ENCODE measurements at regions not wholly inside any gene's neighbourhood (a gene's known extent, or its start where the extent isn't known, plus 50 kb on each side); places are given as distances from the start of the nearest gene placed in this dataset.

GRCh38 chr3:28012830-28013229 lies 228.6 kb upstream of the CMC1 start:
- no peak overlapping the region for H3K4me3 ChIP-seq (ENCODE audit: low read depth, low read length)
- H3K27me3 ChIP-seq (ENCODE audit: control insufficient read depth, insufficient read depth, low read length) = no peaks in the 10 kb centered on the region
- no peaks in the 10 kb centered on the region for H3K36me3 ChIP-seq (ENCODE audit: control insufficient read depth, insufficient read depth, low read length)
- TF ChIP-seq CTCF (IDR thresholded peaks at IDR 0.05; ENCODE audit: insufficient read depth, low read length, poor library complexity, severe bottlenecking) = no peak
- no peak for DNase-seq (ENCODE audit: low read depth)

- TF ChIP-seq CTCF (IDR thresholded peaks at IDR 0.05; ENCODE audit: insufficient read depth, low read length, poor library complexity, severe bottlenecking) = no peak
- no peak for DNase-seq (ENCODE audit: low read depth)
- Histone ChIP-seq H3K36me3 (ENCODE audit: control insufficient read depth, insufficient read depth, low read length) (no peaks in the 10 kb centered on the region), H3K27me3 (ENCODE audit: control insufficient read depth, insufficient read depth, low read length) (no peaks in the 10 kb centered on the region), H3K4me3 (ENCODE audit: low read depth, low read length) (no peak overlapping the region)
These were observed 227.4 kb upstream of the CMC1 start for GRCh38 chr3:28013864-28014473.

- H3K4me3 ChIP-seq (ENCODE audit: low read depth, low read length) = no peak overlapping the region
- no peak for TF ChIP-seq CTCF (IDR thresholded peaks at IDR 0.05; ENCODE audit: insufficient read depth, low read length, poor library complexity, severe bottlenecking)
- no peak for DNase-seq (ENCODE audit: low read depth)
- no peaks in the 10 kb centered on the region for H3K27me3 ChIP-seq (ENCODE audit: control insufficient read depth, insufficient read depth, low read length)
- H3K36me3 ChIP-seq (ENCODE audit: control insufficient read depth, insufficient read depth, low read length) = no peaks in the 10 kb centered on the region
These were observed 222.3 kb upstream of the CMC1 start for GRCh38 chr3:28018925-28019718.

- no peak for TF ChIP-seq CTCF (IDR thresholded peaks at IDR 0.05; ENCODE audit: insufficient read depth, low read length, poor library complexity, severe bottlenecking)
- H3K27me3 ChIP-seq (ENCODE audit: control insufficient read depth, insufficient read depth, low read length) = no peaks in the 10 kb centered on the region
- no peak overlapping the region for H3K4me3 ChIP-seq (ENCODE audit: low read depth, low read length)
- H3K36me3 ChIP-seq (ENCODE audit: control insufficient read depth, insufficient read depth, low read length) = no peaks in the 10 kb centered on the region
- no peak for DNase-seq (ENCODE audit: low read depth)
These were observed 221.7 kb upstream of the CMC1 start for GRCh38 chr3:28019740-28020139.

GRCh38 chr3:28022916-28023315 lies 218.5 kb upstream of the CMC1 start:
- H3K36me3 ChIP-seq (ENCODE audit: control insufficient read depth, insufficient read depth, low read length) = no peaks in the 10 kb centered on the region
- H3K27me3 ChIP-seq (ENCODE audit: control insufficient read depth, insufficient read depth, low read length) = no peaks in the 10 kb centered on the region
- no peak overlapping the region for H3K4me3 ChIP-seq (ENCODE audit: low read depth, low read length)
- no peak for TF ChIP-seq CTCF (IDR thresholded peaks at IDR 0.05; ENCODE audit: insufficient read depth, low read length, poor library complexity, severe bottlenecking)
- no peak for DNase-seq (ENCODE audit: low read depth)
